BJ (cell line): ENCODE measurements at regions not wholly inside any gene's neighbourhood (a gene's known extent, or its start where the extent isn't known, plus 50 kb on each side); places are given as distances from the start of the nearest gene placed in this dataset.
"Not testable (repeated sequence)": the region's sequence is repeated elsewhere in the genome, so short reads cannot be mapped to it uniquely, and the experiment has no call there.

Source experiments
- CTCF ChIA-PET: fragments of 350-600 bp; formaldehyde crosslinking; extraction: SDS; loops from one replicate; lab custom pipeline; 2021; ENCODE audit warnings: antibody characterized with exemption, inconsistent platforms; lab: Yijun Ruan, JAX
- POLR2A ChIA-PET: fragments of 300-600 bp; sonication (Branson Sonifier 250); formaldehyde crosslinking; extraction: SDS; loops from one replicate; lab custom pipeline; 2021; ENCODE audit warnings: antibody characterized with exemption; lab: Charles Lee
- DNase-seq: peaks from one replicate; pipeline ENCODE4 v3.0.0-alpha.2; 2011; ENCODE audit warnings: low read depth
- H3K27me3 ChIP-seq: 2 replicates; pipeline ENCODE4 v1.6.0; 2011; ENCODE audit warnings: low read length; ENCODE audit not compliant: control insufficient read depth, insufficient read depth
- H3K36me3 ChIP-seq: 2 replicates; pipeline ENCODE4 v1.5.1; 2011; ENCODE audit warnings: low read length; ENCODE audit not compliant: control insufficient read depth, insufficient read depth
- H3K4me3 ChIP-seq: 2 replicates; pipeline ENCODE4 v1.5.1; 2011; ENCODE audit warnings: low read depth, mild to moderate bottlenecking, control low read depth, low read length
- TF ChIP-seq, protein P1 (sequence below): IDR thresholded peaks from 2 replicates; pipeline ENCODE4 v1.5.1; 2011; ENCODE audit warnings: low read depth, mild to moderate bottlenecking, control low read depth, inconsistent platforms, low read length, moderate library complexity; ENCODE audit not compliant: insufficient read depth

DNA sequence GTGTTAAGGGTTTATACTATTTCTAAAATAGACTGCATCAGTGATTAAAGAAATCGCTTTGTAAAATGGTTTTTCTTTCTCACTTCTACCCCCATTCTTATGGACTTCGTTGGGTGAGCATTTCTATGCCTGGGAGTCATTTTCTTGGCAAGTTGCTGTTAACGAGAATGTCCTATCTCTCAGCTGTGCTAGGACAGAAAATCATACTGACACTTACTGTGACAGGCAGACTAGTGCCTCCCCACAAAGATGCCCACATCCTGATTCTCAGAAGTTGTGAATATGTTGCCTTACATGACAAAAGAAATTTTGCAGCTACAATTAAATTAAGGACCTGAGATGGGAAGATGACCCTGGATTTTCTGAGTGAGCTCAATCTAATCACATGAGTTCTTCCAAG is 65.1 kb upstream of the NMUR2 start:
- ChIA-PET CTCF (interaction anchor here (1.0 to 1.3 kb wide), 2 partner anchors 8 to 645 kb away, joined by 3 read pairs; no protein-coding TSS in a partner anchor), POLR2A (no interaction called here)
- Histone ChIP-seq H3K36me3 (no peaks in the 10 kb centered on the region), H3K27me3 (no peaks in the 10 kb centered on the region), H3K4me3 (no peak overlapping the region)
- TF ChIP-seq, protein P1, sequence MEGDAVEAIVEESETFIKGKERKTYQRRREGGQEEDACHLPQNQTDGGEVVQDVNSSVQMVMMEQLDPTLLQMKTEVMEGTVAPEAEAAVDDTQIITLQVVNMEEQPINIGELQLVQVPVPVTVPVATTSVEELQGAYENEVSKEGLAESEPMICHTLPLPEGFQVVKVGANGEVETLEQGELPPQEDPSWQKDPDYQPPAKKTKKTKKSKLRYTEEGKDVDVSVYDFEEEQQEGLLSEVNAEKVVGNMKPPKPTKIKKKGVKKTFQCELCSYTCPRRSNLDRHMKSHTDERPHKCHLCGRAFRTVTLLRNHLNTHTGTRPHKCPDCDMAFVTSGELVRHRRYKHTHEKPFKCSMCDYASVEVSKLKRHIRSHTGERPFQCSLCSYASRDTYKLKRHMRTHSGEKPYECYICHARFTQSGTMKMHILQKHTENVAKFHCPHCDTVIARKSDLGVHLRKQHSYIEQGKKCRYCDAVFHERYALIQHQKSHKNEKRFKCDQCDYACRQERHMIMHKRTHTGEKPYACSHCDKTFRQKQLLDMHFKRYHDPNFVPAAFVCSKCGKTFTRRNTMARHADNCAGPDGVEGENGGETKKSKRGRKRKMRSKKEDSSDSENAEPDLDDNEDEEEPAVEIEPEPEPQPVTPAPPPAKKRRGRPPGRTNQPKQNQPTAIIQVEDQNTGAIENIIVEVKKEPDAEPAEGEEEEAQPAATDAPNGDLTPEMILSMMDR = no peak
- no peak for DNase-seq

DNA sequence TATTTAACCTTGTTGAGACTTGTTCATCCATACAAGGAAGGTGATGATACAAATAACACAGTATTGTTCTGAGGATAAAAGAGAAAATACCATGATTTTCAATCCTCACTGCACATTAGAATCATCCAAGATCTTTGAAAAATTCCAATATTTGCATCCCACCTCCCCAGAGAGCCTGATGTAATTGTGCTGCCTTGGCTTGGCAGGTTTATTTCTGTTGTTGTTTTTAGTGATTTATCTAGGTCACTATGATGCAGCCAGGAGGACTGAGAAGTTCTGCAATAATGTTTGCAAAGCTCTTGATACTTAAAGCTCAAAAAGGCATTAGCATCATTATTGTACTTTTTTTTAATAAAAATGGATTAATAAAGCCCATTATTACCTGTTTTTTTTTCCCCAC is 67.0 kb upstream of the NMUR2 start:
- POLR2A ChIA-PET = no interaction called here
- H3K27me3 ChIP-seq = no peaks in the 10 kb centered on the region
- TF ChIP-seq, protein P1 = no peak
- no peak for DNase-seq
- no peak overlapping the region for H3K4me3 ChIP-seq
- H3K36me3 ChIP-seq = no peaks in the 10 kb centered on the region
- CTCF ChIA-PET = interaction anchor here (0.6 to 0.9 kb wide), 2 partner anchors 14 to 240 kb away, joined by 3 read pairs; no protein-coding TSS in a partner anchor

DNA sequence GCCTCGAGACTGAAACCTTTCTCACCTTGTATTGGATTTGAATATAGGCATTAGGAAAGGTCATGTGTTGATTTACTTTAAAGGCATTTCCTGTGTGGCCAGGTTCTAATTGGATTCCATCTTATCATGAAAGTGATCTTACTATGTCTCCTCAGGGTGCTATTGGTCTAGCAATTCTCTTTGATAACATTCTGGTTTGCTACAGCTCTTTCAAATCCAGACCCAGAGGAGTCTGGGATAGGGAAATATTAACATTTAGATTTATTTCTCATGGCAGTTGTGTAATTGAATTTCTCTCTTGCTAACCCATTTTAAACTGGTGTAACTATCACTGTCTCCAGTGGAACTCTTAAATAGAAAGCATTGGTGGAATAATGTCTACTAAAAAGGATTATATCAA is 69.9 kb upstream of the NMUR2 start:
- ChIA-PET POLR2A (no interaction called here), CTCF (no interaction called here)
- Histone ChIP-seq H3K36me3 (no peaks in the 10 kb centered on the region), H3K4me3 (no peak overlapping the region), H3K27me3 (no peaks in the 10 kb centered on the region)
- TF ChIP-seq, protein P1 = no peak
- no peak for DNase-seq

DNA sequence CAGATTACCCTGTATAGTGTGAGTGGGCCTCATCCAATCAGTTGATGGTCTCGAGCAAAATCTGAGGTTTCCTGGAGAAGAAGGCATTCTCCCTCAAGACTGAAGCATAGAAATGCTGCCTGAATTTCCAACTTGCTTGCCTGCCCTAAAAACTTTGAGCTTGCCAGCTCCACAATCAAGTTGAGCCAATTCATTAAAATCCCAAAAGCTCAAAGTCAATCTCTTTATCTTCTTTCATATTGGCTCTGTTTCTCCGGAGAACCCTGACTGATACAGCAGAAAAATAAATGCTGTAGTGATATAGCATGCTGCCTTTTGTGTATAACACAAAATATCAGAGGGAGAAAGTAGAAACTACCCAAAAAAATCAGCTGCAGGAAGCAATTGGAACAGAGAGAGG is 72.5 kb upstream of the NMUR2 start:
- Histone ChIP-seq H3K27me3 (no peaks in the 10 kb centered on the region), H3K4me3 (no peak overlapping the region), H3K36me3 (no peaks in the 10 kb centered on the region)
- TF ChIP-seq, protein P1 = no peak
- ChIA-PET POLR2A (no interaction called here), CTCF (no interaction called here)
- no peak for DNase-seq

DNA sequence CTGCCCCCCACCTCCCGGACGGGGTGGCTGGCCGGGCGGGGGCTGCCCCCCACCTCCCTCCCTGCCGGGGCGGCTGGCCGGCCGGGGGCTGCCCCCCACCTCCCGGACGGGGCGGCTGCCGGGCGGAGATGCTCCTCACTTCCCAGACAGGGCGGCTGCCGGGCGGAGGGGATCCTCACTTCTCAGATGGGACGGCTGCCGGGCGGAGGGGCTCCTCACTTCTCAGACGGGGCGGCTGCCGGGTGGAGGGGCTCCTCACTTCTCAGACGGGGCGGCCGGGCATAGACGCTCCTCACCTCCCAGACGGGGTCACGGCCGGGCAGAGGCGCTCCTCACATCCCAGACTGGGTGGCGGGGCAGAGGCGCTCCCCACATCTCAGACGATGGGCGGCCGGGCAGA is 74.8 kb upstream of the NMUR2 start:
- H3K4me3 ChIP-seq, POLR2A ChIA-PET, DNase-seq, H3K27me3 ChIP-seq, H3K36me3 ChIP-seq, CTCF ChIA-PET: not testable (repeated sequence)

DNA sequence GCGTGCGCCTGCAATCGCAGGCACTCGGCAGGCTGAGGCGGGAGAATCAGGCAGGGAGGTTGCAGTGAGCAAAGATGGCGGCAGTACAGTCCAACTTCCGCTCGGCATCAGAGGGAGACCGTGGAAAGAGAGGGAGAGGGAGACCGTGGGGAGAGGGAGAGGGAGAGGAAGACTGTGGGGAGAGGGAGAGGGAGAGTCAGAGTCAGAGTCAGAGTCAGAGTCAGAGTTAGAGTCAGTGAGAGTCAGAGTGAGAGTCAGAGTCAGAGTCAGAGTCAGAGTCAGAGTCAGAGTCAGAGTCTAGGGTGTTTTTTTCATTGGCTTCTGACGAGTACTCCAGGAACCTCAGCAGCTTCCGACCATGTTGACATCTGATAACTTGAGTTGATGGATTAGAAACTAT is 75.6 kb upstream of the NMUR2 start:
- H3K36me3 ChIP-seq, H3K4me3 ChIP-seq, DNase-seq, POLR2A ChIA-PET, CTCF ChIA-PET, H3K27me3 ChIP-seq: not testable (repeated sequence)
